ENCODE measurements at regions not wholly inside any gene's neighbourhood (a gene's known extent, or its start where the extent isn't known, plus 50 kb on each side); places are given as distances from the start of the nearest gene placed in this dataset.
A peak's percentile ranks its signal among the peaks of the same experiment; 100 is the strongest.
"Not testable (repeated sequence)": the region's sequence is repeated elsewhere in the genome, so short reads cannot be mapped to it uniquely, and the experiment has no call there.

DNA sequence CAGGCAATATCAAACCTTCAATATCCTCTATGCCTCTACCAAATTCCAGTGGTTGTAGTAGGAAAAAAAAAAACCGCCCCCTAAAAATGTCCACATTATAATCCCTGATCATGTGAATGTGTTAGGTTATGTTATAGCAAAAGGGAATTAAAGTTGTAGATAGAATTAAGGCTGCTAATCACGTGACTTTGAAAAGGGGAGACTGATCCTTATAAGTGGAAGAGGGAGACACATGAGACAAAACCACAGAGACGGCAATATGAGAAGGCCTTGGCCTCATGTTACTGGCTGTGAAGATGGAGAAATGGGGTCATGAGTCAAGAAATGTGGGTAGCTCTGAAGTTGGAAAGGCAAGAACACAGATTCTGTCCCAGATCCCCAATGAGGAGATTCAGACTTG is 1711.3 kb downstream of the KHDRBS2 start:
- DNase-seq (ENCODE audit: low spot score): not testable (repeated sequence)

DNA sequence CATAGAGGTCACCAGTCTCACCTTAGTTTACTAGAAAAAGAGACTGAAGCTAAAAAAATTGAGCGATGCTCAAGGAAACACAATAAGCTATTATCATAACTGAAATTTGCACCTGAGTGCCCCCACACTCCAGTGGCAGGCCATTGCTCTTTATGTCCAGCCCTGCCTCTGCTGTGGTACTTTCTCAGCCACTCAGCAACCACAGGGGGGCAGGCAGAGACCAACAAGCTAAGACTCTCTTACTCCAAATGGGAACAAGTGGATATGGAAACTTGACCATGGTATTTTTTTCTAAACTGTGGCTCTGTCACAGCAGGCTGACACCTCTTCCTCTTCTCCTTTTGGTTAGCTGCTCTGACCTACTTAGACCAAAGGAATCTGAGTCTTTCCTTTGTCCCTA is 1713.4 kb downstream of the KHDRBS2 start:
- not testable (repeated sequence) for DNase-seq (ENCODE audit: low spot score)

DNA sequence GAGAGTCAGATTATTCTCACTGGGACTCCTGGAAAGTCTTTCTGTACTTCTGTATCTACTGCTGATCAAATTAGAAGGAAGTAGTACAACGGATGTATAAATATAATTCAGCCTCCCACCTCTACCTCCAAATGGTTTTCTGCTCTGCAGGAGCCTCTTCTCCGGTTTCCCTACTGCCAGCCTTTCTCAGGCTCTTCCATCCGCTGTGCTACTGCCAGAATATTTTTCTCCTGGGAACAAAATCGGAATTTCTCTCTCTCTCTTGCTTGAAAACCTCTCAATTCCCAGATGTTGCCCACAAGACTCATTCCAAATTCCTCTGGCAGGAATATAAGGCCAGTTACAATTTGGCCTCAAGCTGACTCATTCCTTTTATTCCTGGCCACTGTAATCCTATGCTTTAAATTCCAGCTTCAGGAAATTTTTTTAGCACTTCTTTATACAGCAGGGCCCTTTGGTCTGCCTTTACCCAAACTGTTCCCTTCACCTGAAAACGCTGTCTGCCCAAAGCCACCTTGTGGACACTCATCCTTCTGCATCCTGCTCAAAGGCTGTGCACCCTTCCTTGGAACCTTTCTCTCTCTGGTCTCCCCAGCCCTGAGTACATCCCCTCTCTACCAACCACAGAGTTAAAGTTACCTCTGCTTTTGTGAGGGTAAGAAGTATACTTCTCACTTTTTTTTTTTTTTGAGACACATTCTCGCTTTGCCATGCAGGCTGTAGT is 1714.6 kb downstream of the KHDRBS2 start:
- DNase-seq (ENCODE audit: low spot score): peak; percentile 3

DNA sequence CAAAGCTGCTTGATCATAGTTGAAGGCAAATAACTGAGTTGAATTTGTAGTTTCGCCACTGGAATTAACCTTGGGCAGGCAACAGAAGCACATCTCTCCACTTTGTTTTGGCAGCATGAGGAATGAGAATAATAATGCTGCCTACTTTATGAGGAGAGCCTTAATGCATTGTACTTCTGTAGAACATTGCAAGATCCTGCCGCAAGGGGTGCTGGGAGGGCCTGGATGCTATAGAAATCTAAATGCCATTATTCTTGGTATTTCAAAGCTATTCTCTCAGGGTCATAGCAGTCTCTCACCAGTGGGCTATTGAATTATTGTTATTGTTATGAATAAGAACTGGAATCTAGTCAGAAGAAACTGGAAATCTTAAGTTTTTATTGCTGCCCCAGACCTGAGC is 1715.4 kb downstream of the KHDRBS2 start:
- not testable (repeated sequence) for DNase-seq (ENCODE audit: low spot score)

DNA sequence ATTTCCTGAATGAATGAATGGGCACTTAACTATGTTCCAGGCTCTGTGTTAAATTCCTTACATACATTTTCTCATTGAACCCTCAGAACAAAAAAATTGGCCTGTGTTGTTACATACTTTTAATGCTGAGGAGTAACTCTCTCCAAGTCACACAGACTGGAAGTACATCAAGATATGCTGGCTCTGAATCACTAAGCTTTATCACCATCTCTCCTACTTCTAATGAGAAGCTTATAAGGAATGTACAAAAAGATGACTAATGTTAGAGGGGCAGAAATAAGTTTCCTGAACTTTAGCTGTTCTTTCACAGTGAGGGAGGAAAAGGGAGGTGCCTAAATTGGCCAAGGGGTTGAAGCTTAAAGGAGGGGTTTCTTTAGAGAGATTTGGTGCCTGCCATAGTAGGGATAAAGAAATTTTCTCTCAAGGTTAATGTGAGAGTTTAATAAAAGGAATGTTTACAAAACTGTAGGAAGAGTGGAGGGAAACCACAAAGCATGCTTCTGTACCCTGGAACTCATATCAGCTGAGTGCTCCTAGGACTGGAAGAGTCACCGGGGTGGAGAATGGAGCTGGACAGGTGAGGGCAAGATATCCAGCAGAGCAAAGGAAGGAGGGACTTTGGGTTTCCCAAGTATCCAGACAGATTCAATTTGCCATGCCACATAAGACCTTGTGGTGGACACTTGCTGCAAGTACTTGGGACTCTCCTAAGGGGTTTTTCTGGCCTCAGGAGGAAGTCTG is 1718.4 kb downstream of the KHDRBS2 start:
- not testable (repeated sequence) for DNase-seq (ENCODE audit: low spot score)

DNA sequence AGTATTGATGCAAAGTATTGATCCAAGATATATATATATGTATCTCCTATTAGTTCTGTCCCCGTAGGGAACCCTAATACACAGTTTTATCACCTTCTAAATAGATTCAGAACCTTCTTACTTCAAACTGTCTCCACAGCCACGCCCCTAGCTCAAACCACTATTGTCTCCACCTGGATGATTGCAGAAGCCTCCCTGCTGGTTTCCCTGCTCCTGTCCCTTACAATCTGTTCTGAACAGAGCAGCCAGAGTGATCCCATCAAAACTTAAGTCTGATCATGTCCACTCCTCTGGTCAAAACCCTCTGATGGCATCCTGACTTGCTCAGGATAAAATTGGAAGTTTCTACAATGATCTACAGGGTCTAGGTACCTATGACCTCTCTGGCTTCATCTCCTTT is 1719.6 kb downstream of the KHDRBS2 start:
- DNase-seq (ENCODE audit: low spot score): not testable (repeated sequence)

DNA sequence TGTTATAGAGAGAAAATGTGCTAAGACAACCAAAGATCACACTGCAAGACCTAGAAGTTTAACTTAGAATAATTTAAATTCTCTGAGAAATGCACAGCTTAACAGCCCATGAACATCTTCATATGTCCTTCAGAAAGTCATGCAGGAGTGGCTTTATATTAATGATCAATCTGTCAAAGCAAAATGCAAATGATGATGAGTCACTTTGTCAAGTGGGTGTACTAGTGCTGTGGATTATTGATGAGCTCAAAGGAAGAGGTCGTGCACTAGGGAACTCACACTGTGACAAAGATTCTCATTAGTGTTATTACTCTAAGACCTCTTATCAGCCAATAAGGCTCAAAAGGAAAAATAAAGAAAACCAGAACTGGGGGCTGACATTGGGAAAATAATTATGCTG is 1726.3 kb downstream of the KHDRBS2 start:
- not testable (repeated sequence) for DNase-seq (ENCODE audit: low spot score)

DNA sequence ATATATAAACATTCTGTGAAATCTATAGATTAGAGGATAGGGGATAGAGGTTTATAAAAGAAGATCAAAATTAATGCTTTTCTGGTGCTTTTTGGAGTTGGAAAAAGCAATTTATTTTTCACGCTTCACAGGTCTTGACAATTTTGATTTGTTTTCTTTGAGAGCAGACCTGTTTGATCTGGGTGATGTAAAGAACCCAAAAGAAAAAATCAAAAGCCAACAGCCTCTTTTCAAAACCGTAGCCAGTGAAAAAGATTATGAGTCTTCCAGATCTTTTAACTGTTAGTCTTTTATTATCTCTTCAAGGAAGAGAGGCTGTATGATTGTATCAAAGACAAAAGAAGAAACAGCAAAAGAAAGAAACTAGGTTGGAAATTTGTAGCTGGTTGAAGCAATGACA is 1738.7 kb downstream of the KHDRBS2 start:
- not testable (repeated sequence) for DNase-seq (ENCODE audit: low spot score)

DNA sequence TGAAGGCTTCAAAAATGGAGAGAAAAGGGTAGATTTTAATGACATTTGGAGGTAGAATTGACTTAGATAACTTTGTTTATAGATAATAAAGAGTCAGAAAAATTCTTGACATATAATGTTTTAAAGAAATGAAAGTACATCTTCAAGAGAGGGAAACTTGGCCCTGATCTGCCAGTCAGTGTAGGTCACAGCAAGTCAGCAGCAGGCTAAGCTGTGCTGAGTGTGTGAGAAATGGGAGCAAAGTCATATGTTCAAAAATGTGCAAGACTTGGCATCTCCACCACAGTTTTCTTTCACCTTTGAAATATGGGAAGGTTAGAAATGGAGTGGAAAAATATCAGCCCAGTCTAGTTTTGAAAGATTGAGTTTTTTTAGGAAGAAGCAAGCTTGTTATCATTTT is 1761.3 kb downstream of the KHDRBS2 start:
- not testable (repeated sequence) for DNase-seq (ENCODE audit: low spot score)

DNA sequence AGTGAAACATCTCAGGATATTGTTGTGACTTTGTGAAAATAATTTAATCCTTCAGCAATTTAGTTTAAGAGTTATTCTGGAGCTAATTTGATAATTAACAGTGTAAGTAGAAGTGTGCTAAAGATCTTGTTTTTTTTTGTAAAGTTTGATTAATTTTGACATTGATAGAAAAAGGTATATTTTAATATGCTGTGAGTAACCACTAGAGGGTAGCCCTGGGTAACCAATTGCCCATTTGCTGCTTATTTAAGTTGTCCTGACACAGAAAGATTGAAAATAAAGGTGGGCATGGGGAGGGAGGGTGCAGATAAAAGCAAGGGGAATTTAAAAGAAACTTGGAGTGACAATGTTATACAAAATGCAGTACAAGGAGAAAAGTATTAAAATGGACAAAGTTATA is 1808.3 kb downstream of the KHDRBS2 start:
- DNase-seq (ENCODE audit: low spot score): not testable (repeated sequence)

DNA sequence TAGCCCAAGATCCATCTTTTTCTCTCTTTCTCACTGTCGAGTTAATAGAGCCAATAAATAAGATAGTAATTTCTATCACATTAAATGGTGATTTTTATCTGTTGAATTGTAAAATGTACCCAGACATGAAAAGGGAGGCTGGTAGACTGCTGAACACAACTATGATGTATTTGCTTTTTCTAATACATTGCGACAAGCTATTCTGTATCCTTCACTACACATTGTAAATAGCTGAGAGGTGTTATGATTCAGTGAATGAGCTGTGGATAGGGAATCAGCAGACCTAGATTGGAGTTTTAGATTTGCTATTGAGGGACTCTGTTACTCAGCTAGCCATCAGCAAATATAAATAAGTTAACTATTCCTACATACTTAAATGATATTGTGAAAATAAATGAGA is 1812.2 kb downstream of the KHDRBS2 start:
- DNase-seq (ENCODE audit: low spot score): not testable (repeated sequence)

DNA sequence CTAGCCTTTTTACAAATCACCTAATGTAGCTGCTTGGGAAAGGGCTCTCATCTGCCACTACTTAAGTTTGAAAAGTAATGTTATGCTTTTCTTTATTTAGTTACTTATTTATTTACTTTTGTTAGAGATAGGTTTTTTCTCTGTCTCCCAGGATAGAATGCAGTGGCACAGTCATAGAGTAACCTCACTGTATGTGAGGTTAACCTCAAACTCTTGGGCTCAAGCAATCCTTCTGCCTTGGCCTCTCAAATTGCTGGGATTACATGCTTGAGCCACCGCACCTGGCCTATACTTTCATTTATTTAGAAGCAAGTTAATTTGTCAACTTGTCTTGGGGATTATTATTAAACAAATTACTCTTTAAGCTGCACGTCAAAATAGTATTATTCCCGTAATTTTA is 1814.6 kb downstream of the KHDRBS2 start:
- not testable (repeated sequence) for DNase-seq (ENCODE audit: low spot score)

DNA sequence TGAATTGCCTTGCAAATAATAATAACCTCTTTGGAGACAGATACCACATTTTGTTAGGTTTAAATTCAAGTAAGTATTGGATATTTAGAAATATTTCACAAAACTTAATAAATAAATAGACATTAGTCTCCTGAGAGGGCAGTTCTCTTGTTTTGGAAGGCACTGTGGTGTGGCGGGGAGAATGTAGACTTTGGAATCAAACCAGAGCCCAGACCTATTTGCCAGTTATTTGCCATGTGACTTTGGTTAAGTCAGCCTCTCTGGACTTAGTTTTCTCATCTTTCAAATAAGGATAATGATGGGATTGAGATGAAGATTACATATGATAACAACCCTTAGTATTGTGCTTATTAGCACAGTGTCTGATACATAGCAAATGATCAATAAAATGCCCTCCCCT is 1835.6 kb downstream of the KHDRBS2 start:
- not testable (repeated sequence) for DNase-seq (ENCODE audit: low spot score)

DNA sequence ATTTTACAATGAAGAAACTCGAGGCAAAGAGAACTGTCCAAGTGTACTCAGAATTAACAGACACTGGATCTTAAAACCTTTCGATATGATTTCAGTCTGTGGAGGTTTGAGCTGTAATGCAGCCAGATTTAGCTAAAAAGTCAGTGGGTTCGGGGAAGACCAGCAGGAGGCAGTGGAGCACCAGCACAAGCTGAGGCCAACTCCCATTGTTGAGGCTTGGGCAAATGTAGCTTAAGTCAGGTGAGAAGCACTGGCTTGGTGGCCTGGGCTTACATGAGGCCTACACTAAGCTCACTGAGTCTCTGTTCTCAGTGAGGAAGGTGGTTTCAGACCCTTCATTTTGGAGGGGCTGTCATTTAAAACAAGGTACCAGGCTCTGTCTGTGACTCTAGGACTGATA is 1841.5 kb downstream of the KHDRBS2 start:
- DNase-seq (ENCODE audit: low spot score): not testable (repeated sequence)

DNA sequence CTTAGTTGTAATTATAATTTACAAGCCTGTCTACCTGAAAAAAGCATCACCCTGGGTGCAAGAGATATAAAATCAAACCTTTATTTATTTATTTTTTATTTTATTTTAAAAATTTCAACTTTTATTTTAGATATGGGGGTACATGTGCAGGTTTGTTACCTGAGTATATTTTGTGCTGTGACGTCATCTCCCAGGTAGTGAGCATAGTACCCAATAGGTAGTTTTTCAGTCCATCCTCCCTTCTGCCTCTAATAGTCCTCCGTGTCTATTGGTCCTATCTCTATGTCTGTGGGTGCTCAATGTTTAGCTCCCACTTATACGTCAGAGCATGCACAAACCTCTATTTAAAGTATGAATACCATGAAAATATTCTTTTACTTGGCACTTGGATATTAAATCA is 1846.3 kb downstream of the KHDRBS2 start:
- DNase-seq (ENCODE audit: low spot score): not testable (repeated sequence)

DNA sequence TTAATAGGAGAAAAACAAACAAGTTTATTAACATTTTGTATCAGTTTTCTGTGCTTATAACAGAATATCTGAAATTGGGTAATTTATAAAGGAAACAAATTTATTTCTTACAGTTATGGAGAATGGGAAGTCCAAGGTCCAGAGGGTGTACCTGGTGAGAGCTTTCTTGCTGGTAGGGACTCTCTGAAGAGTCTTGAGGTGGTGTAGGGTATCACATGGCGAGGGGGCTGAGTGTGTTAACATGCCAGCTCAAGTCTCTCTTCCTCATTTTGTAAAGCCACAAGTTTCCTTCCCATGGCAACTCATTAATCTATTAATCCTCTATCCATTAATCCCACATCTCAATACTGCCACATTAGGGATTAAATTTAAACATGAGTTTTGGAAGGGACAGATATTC is 1863.3 kb downstream of the KHDRBS2 start:
- not testable (repeated sequence) for DNase-seq (ENCODE audit: low spot score)

DNA sequence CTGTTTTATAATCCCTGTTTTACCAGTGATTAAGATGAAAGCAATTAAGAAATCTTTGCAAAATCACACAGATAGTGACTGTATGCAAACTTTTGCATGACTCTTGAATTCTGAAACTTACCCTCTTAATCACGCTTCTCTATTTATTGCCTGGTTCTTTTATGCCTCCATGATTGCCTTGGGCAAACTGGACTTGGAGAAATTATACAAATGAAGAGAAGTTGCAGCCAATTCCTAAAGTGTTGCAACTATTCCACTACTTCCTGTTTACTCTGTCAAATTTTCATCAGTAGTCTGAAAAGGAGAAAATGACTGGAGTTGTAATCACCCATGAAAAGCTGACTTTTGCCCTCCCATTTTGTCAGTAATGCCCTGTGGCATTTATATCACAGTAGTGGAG is 1869.9 kb downstream of the KHDRBS2 start:
- not testable (repeated sequence) for DNase-seq (ENCODE audit: low spot score)

DNA sequence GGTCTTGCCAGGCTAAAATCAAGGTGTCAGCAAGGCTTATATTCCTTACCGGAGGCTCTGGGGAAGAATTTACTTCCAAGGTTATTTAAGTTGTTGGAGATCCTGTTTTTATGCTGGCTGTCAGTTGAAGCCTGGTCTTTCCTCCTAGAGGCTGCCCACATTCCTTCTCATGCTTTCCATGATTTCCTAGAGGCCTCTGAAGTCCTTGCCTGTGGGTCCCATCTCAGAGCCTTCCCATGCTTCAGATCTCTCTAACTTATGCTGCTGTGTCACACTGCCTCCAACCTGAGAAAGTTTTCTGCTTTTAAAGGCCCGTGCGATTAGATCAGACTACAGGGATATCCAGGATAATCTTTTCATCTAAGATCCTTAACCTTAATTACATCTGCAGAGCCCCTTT is 1877.3 kb downstream of the KHDRBS2 start:
- DNase-seq (ENCODE audit: low spot score): not testable (repeated sequence)

DNA sequence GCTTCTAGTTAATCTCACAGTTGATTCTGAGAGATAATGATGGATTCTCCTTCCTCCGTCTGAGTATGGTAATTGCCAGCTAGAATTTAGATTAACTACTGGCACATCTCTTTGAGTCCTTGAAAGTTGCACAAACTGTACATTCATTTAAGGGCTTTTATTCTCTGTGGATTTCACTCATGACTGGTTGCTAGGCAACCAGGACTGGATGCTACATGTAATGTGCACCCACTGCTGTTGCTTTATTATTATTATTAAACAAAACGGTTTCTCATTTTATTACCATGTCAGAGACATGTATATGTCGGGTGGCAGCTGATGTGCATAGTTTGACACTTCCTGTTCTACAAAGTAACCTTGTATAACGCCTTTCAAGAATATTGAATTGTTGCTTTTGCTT is 1882.8 kb downstream of the KHDRBS2 start:
- DNase-seq (ENCODE audit: low spot score): not testable (repeated sequence)

DNA sequence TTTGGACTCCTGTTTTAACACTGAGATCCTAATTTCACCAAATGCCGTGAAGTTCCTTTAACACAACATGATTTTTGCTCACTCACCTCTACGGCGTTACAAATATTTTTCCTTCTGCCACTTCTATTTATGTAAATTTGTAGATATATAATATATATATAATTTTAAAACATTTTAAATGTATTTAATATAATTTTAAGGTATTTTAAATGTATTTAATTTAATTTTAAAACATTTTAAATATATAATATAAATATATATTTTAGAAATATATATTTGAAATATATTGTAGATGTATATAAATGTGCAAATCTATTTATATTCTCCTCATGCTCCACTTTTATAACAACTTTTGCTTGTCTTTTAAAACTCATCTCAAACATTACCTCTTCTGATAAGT is 1883.5 kb downstream of the KHDRBS2 start:
- not testable (repeated sequence) for DNase-seq (ENCODE audit: low spot score)

DNA sequence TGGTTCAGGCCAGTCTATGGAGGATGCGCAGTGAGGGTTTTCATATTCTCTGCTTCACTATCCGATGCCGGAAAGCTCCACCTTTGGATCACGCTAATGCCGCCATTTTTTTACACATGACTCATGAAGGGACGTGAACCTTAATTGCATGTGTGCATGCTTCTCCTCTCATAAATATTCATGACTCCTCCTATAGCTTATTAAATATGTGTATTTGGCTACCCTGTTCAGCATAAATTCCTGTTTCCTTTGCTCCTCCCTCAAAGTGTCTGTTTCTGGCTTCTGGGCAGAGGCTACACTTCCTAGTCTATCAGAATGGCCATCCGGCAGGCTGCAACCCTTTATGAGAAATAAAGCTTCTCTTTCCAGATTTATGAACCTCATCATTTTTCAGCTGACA is 1890.8 kb downstream of the KHDRBS2 start:
- DNase-seq (ENCODE audit: low spot score): not testable (repeated sequence)

DNA sequence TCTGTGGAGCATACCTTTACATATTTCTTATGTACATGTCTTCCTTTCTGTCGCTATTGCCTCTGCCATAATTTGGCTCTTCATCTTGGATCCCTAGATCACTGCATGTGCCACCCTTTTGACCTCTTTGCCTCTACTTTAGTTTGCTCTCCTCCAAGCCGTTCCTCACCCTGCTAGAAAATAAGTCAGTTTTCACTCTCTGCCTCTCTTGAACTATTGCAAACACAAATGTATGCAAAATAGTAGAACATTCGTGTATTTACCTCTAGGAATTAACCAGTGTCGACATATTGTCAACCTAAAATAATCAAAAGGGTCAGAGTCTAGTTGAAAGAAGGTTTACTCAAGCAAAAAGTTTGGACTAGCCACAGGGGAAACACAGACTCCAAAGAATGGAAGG is 1893.1 kb downstream of the KHDRBS2 start:
- DNase-seq (ENCODE audit: low spot score): not testable (repeated sequence)

DNA sequence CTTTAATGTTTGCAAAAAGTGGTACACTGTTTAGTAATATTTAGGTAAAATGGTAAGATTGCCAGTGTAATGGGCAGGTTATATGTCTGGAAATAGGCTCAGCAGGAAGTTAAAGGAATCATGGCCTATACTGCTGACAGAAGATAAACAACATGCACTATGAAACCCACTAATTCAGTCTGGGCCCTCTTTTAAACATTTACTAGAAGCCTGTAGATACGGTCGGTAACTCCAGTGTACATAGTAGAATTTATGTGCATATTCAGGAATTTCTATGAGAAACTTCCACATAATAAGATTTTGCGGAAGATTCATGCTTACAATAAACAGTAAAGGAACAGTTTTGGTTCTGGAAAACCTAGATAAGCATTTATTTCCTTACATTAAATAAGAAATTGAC is 1896.9 kb downstream of the KHDRBS2 start:
- DNase-seq (ENCODE audit: low spot score): not testable (repeated sequence)
